SK-N-SH treated with all-trans-retinoic acid at 6 μM for 48 hours (cell line): ENCODE measurements at regions not wholly inside any gene's neighbourhood (a gene's known extent, or its start where the extent isn't known, plus 50 kb on each side); places are given as distances from the start of the nearest gene placed in this dataset.

Source experiments
- ATAC-seq: fragments of 200-7000 bp; cut with Tn5 transposase; 3 replicates; pipeline ENCODE4 v1.9.1; 2020; ENCODE audit warnings: mild to moderate bottlenecking, moderate library complexity
- ARNTL ChIP-seq: fragments of 450-650 bp; formaldehyde crosslinking; IDR thresholded peaks from 2 replicates; pipeline ENCODE4 v1.5.0; 2020; ENCODE audit warnings: low read depth, mild to moderate bottlenecking, moderate library complexity, borderline replicate concordance
- BACH2 ChIP-seq: fragments of 250-450 bp; sonication (Bioruptor Pico); IDR thresholded peaks from 2 replicates; pipeline ENCODE4 v1.9.0; 2021; ENCODE audit warnings: mild to moderate bottlenecking, borderline replicate concordance
- CSDC2 ChIP-seq: fragments of 250-450 bp; sonication (Bioruptor Pico); IDR thresholded peaks from 2 replicates; pipeline ENCODE4 v1.5.0; 2020; ENCODE audit warnings: mild to moderate bottlenecking, moderate library complexity
- CSRNP3 ChIP-seq: fragments of 250-450 bp; sonication (Bioruptor Pico); IDR thresholded peaks from 2 replicates; pipeline ENCODE4 v1.5.1; 2021; ENCODE audit warnings: mild to moderate bottlenecking, moderate library complexity
- ESRRG ChIP-seq: fragments of 250-450 bp; sonication (Bioruptor Pico); IDR thresholded peaks from 2 replicates; pipeline ENCODE4 v1.6.1; 2021; ENCODE audit warnings: mild to moderate bottlenecking
- GLIS3 ChIP-seq: fragments of 250-450 bp; sonication (Bioruptor Pico); IDR thresholded peaks from 2 replicates; pipeline ENCODE4 v1.5.0; 2020; ENCODE audit warnings: mild to moderate bottlenecking, moderate library complexity
- ISL1 ChIP-seq: fragments of 250-450 bp; sonication (Bioruptor Pico); IDR thresholded peaks from 2 replicates; pipeline ENCODE4 v2.1.2; 2022; ENCODE audit warnings: mild to moderate bottlenecking, moderate library complexity
- POU6F1 ChIP-seq: fragments of 250-450 bp; sonication (Bioruptor Pico); IDR thresholded peaks from 2 replicates; pipeline ENCODE4 v1.8.0; 2021; ENCODE audit warnings: low read depth, mild to moderate bottlenecking, moderate library complexity, borderline replicate concordance
- PPARA ChIP-seq: fragments of 250-450 bp; sonication (Bioruptor Pico); IDR thresholded peaks from 2 replicates; pipeline ENCODE4 v1.5.0; 2020; ENCODE audit warnings: mild to moderate bottlenecking, borderline replicate concordance
- RARB ChIP-seq: fragments of 250-450 bp; sonication (Bioruptor Pico); IDR thresholded peaks from 2 replicates; pipeline ENCODE4 v1.8.0; 2021; ENCODE audit warnings: mild to moderate bottlenecking, moderate library complexity
- SNAI2 ChIP-seq: fragments of 250-450 bp; sonication (Bioruptor Pico); IDR thresholded peaks from 2 replicates; pipeline ENCODE4 v1.5.0; 2020; ENCODE audit warnings: mild to moderate bottlenecking, moderate library complexity
- TSHZ2 ChIP-seq: fragments of 250-450 bp; sonication (Bioruptor Pico); IDR thresholded peaks from 2 replicates; pipeline ENCODE4 v1.5.0; 2020; ENCODE audit warnings: mild to moderate bottlenecking, moderate library complexity
- ZC3H10 ChIP-seq: fragments of 250-450 bp; sonication (Bioruptor Pico); IDR thresholded peaks from 2 replicates; pipeline ENCODE4 v1.5.1; 2021; ENCODE audit warnings: mild to moderate bottlenecking, moderate library complexity
- ZFP3 ChIP-seq: fragments of 250-450 bp; sonication (Bioruptor Pico); IDR thresholded peaks from 2 replicates; pipeline ENCODE4 v1.5.0; 2020; ENCODE audit warnings: mild to moderate bottlenecking, moderate library complexity
- ZFP30 ChIP-seq: fragments of 450-650 bp; formaldehyde crosslinking; IDR thresholded peaks from 2 replicates; pipeline ENCODE4 v1.5.0; 2022; ENCODE audit warnings: mild to moderate bottlenecking, moderate library complexity
- ZNF565 ChIP-seq: fragments of 450-650 bp; formaldehyde crosslinking; conservative IDR thresholded peaks from 2 replicates; pipeline ENCODE4 v1.5.0; 2020; ENCODE audit warnings: low read depth, mild to moderate bottlenecking, moderate library complexity
- ZNF70 ChIP-seq: fragments of 450-650 bp; formaldehyde crosslinking; IDR thresholded peaks from 2 replicates; pipeline ENCODE4 v1.5.0; 2020; ENCODE audit warnings: mild to moderate bottlenecking, moderate library complexity
- ZNF8 ChIP-seq: fragments of 450-650 bp; formaldehyde crosslinking; IDR thresholded peaks from 2 replicates; pipeline ENCODE4 v1.5.0; 2020; ENCODE audit warnings: mild to moderate bottlenecking, moderate library complexity
- TF ChIP-seq, protein P1 (sequence below): fragments of 250-450 bp; sonication (Bioruptor Pico); IDR thresholded peaks from 2 replicates; pipeline ENCODE4 v1.5.1; 2020; ENCODE audit warnings: low read depth, mild to moderate bottlenecking, moderate library complexity
- TF ChIP-seq, protein P2 (sequence below): fragments of 250-450 bp; sonication (Bioruptor Pico); IDR thresholded peaks from 2 replicates; pipeline ENCODE4 v1.8.0; 2020; ENCODE audit warnings: mild to moderate bottlenecking, moderate library complexity, borderline replicate concordance

DNA sequence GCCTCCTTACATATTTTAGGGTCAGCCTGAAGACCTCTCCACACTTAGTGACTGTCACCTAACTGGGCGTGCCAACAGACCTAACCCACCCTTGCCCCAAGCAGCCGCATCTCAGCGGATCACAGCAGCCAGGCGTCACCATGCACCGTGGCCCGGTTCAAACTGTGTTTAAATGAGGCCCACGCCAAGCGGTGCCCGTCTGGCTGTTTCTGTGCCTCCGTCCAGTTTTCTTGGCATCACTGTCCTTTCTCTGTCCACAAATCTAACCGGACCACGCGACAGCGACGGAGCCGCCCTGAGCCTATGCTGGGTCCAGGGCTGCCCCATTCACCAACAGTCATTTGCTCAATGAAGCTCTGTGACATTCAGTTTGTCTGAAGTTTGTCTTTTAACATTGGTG, 393.3 kb downstream of the THBS2 start:
- ATAC-seq = no peak
- TF ChIP-seq ESRRG (no peak), ISL1 (no peak), ZNF8 (CRISPR knock-in tag) (no peak), ZNF565 (CRISPR knock-in tag) (no peak), ARNTL (CRISPR knock-in tag) (no peak), SNAI2 (CRISPR knock-in tag) (no peak), RARB (no peak), CSDC2 (CRISPR knock-in tag) (no peak), ZFP30 (CRISPR knock-in tag) (no peak), TSHZ2 (CRISPR knock-in tag) (no peak), CSRNP3 (CRISPR knock-in tag) (no peak), GLIS3 (CRISPR knock-in tag) (no peak), PPARA (CRISPR knock-in tag) (no peak)
- TF ChIP-seq, protein P1, sequence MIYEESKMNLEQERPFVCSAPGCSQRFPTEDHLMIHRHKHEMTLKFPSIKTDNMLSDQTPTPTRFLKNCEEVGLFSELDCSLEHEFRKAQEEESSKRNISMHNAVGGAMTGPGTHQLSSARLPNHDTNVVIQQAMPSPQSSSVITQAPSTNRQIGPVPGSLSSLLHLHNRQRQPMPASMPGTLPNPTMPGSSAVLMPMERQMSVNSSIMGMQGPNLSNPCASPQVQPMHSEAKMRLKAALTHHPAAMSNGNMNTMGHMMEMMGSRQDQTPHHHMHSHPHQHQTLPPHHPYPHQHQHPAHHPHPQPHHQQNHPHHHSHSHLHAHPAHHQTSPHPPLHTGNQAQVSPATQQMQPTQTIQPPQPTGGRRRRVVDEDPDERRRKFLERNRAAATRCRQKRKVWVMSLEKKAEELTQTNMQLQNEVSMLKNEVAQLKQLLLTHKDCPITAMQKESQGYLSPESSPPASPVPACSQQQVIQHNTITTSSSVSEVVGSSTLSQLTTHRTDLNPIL (CRISPR knock-in tag) = no peak

- ATAC-seq = no peak
- TF ChIP-seq POU6F1 (no peak), CSRNP3 (CRISPR knock-in tag) (no peak), ISL1 (no peak), ESRRG (no peak), PPARA (CRISPR knock-in tag) (no peak), ZNF565 (CRISPR knock-in tag) (no peak), CSDC2 (CRISPR knock-in tag) (no peak), SNAI2 (CRISPR knock-in tag) (no peak), ZC3H10 (CRISPR knock-in tag) (no peak), BACH2 (CRISPR knock-in tag) (no peak), ZFP3 (CRISPR knock-in tag) (no peak), TSHZ2 (CRISPR knock-in tag) (no peak), ARNTL (CRISPR knock-in tag) (no peak), RARB (no peak), ZNF8 (CRISPR knock-in tag) (no peak), ZNF70 (no peak)
- TF ChIP-seq, protein P2, sequence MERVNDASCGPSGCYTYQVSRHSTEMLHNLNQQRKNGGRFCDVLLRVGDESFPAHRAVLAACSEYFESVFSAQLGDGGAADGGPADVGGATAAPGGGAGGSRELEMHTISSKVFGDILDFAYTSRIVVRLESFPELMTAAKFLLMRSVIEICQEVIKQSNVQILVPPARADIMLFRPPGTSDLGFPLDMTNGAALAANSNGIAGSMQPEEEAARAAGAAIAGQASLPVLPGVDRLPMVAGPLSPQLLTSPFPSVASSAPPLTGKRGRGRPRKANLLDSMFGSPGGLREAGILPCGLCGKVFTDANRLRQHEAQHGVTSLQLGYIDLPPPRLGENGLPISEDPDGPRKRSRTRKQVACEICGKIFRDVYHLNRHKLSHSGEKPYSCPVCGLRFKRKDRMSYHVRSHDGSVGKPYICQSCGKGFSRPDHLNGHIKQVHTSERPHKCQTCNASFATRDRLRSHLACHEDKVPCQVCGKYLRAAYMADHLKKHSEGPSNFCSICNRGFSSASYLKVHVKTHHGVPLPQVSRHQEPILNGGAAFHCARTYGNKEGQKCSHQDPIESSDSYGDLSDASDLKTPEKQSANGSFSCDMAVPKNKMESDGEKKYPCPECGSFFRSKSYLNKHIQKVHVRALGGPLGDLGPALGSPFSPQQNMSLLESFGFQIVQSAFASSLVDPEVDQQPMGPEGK (CRISPR knock-in tag) = no peak
- TF ChIP-seq, protein P1 (CRISPR knock-in tag) = no peak
Observed at GRCh38 chr6:168858926-168859325, 394.7 kb downstream of the THBS2 start.
